Naive thymus-derived CD4-positive, alpha-beta T cell (primary cell): ENCODE measurements at regions not wholly inside any gene's neighbourhood (a gene's known extent, or its start where the extent isn't known, plus 50 kb on each side); places are given as distances from the start of the nearest gene placed in this dataset.

Experiments used
- ATAC-seq: fragments of 150-1000 bp; cut with Tn5 transposase; 2 replicates; pipeline ENCODE4 v1.10.0; 2021; ENCODE audit warnings: mild to moderate bottlenecking, moderate library complexity
- CTCF ChIA-PET: fragments of 350-600 bp; sonication (Branson Sonifier 250); formaldehyde crosslinking; loops from one replicate; lab custom pipeline; 2021; ENCODE audit warnings: antibody characterized with exemption; lab: Charles Lee
- POLR2A ChIA-PET: fragments of 350-600 bp; sonication (Branson Sonifier 250); formaldehyde crosslinking; loops from one replicate; lab custom pipeline; 2021; ENCODE audit warnings: antibody characterized with exemption, inconsistent platforms; lab: Charles Lee
- DNase-seq, 9 donors: peaks; one replicate each; pipeline versions ENCODE4 v3.0.0 to v3.0.0-alpha.2; 2020 to 2022; ENCODE audit warnings: mixed read lengths in 1 of 9
- H3K27ac ChIP-seq: one replicate; pipeline ENCODE4 v1.7.0; 2013; ENCODE audit warnings: mild to moderate bottlenecking, low read depth, low read length, moderate library complexity
- H3K27me3 ChIP-seq, 2 donors: one replicate each; pipeline ENCODE4 v1.7.0; 2013; ENCODE audit warnings: low read length in 2 of 2, mild to moderate bottlenecking in 2 of 2, moderate library complexity in 2 of 2; ENCODE audit not compliant: control insufficient read depth in 2 of 2, insufficient read depth in 2 of 2
- H3K36me3 ChIP-seq, 3 experiments: 1 replicate in 2 of 3; 2 replicates in 1 of 3; pipeline ENCODE4 v1.7.0; 2013; ENCODE audit warnings: low read length in 3 of 3, mild to moderate bottlenecking in 3 of 3, moderate library complexity in 1 of 3; ENCODE audit not compliant: insufficient read depth in 3 of 3, control insufficient read depth in 2 of 3
- H3K4me1 ChIP-seq, 2 donors: one replicate each; pipeline ENCODE4 v1.7.0; 2013; ENCODE audit warnings: low read length in 2 of 2, mild to moderate bottlenecking in 2 of 2, moderate library complexity in 1 of 2; ENCODE audit not compliant: control insufficient read depth in 2 of 2, insufficient read depth in 2 of 2
- H3K4me3 ChIP-seq: 2 replicates; pipeline ENCODE4 v1.7.0; 2013; ENCODE audit warnings: mild to moderate bottlenecking, low read length
- H3K9me3 ChIP-seq, 3 experiments: 1 replicate in 2 of 3; 2 replicates in 1 of 3; pipeline ENCODE4 v1.7.0; 2013; ENCODE audit warnings: low read length in 3 of 3; ENCODE audit not compliant: control insufficient read depth in 2 of 3
- H3K27ac Mint-ChIP-seq, 9 donors: one replicate each; pipeline ENCODE4 v1.8.0; 2020 to 2022; ENCODE audit warnings: mixed read lengths in 9 of 9, mild to moderate bottlenecking in 8 of 9, moderate library complexity in 5 of 9, inconsistent platforms in 2 of 9
- H3K27me3 Mint-ChIP-seq, 5 donors: one replicate each; pipeline ENCODE4 v1.8.0; 2021 to 2022; ENCODE audit warnings: mixed read lengths in 5 of 5, mild to moderate bottlenecking in 1 of 5
- H3K36me3 Mint-ChIP-seq, 5 donors: one replicate each; pipeline ENCODE4 v1.8.0; 2020 to 2022; ENCODE audit warnings: mixed read lengths in 5 of 5, mild to moderate bottlenecking in 3 of 5, inconsistent platforms in 1 of 5
- H3K4me1 Mint-ChIP-seq, 7 donors: one replicate each; pipeline ENCODE4 v1.8.0; 2020 to 2022; ENCODE audit warnings: mixed read lengths in 7 of 7, mild to moderate bottlenecking in 3 of 7, inconsistent platforms in 1 of 7
- H3K4me3 Mint-ChIP-seq, 10 donors: one replicate each; pipeline ENCODE4 v1.8.0; 2020 to 2022; ENCODE audit warnings: mild to moderate bottlenecking in 10 of 10, mixed read lengths in 10 of 10, moderate library complexity in 6 of 10, inconsistent platforms in 2 of 10
- H3K9me3 Mint-ChIP-seq, 11 donors: one replicate each; pipeline ENCODE4 v1.8.0; 2020 to 2022; ENCODE audit warnings: mixed read lengths in 11 of 11, mild to moderate bottlenecking in 4 of 11, inconsistent platforms in 1 of 11, moderate library complexity in 1 of 11
- intact Hi-C, 2 donors: fragments of 100-400 bp; cut with micrococcal nuclease; formaldehyde crosslinking; loops; one replicate each; pipeline ENCODE4 v1.15.1; 2023

DNA sequence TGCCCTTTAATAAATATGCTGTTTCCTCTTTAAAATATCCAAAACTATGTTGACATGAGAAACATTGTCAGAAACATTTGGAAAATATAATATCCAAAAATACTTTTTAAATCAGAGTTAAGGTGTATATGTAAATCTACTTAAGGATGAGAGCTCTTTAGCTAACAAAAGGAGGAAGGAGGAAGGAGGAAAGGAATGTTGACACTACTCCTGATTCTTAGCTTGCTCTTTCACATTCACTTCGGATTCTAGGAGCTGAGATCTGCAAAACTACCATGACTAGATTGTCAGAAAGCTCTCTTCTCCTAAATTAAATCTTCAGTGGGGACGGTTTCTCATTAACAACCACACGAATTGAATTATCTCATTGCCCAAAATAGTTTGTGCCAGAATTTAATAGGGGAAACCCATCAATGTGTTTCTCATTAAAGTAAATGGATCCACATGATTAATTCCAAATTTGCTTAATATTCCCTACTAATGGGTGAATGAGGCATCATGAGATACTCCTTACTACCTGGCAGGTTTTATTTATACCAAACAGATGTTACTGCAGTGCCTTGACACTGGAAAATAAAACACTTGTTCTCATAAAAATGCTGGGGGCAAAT lies 509.1 kb downstream of the MBD2 start:
- ChIA-PET CTCF (no interaction called here), POLR2A (no interaction called here)
- no peak overlapping the region for H3K27ac ChIP-seq
- no peaks in the 10 kb centered on the region for H3K27me3 ChIP-seq
- ATAC-seq (no peak), DNase-seq (no peak)
- Mint-ChIP-seq H3K36me3 (no peaks in the 10 kb centered on the region), H3K27ac (no peak overlapping the region), H3K9me3 (peaks cover 0 to 6% (median 0%) of the 10 kb centered on the region in 11 donors), H3K4me1 (no peaks in the 10 kb centered on the region), H3K27me3 (no peaks in the 10 kb centered on the region), H3K4me3 (no peak overlapping the region)
- no peaks in the 10 kb centered on the region for H3K4me1 ChIP-seq
- H3K4me3 ChIP-seq = no peak overlapping the region
- no peaks in the 10 kb centered on the region for H3K9me3 ChIP-seq
- intact Hi-C loops = no loop called here
- H3K36me3 ChIP-seq = no peaks in the 10 kb centered on the region

DNA sequence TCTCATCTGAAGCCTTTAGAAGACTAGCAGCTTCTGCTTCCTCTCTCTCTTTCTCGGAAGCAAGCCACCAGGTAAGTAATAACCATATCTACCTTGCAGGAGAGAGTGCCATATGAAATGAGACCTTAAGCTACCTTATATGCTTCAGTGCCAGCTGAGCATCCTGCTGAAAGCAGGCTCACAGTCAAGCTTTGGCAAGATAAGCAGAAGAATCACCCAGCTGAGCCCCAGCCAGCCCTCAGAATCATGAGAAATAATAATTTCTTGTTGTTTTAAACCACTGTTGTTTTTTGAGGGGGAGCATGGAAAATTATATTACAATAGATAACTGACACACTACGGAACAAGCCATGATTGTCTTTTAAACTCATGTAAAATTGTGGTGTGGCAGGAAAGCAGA lies 514.4 kb downstream of the MBD2 start:
- ATAC-seq (no peak), DNase-seq (no peak)
- Mint-ChIP-seq H3K4me3 (no peak overlapping the region), H3K27me3 (no peaks in the 10 kb centered on the region), H3K27ac (no peak overlapping the region), H3K36me3 (no peaks in the 10 kb centered on the region), H3K4me1 (no peaks in the 10 kb centered on the region), H3K9me3 (peaks cover 0 to 3% (median 0%) of the 10 kb centered on the region in 11 donors)
- Histone ChIP-seq H3K27me3 (no peaks in the 10 kb centered on the region), H3K9me3 (no peaks in the 10 kb centered on the region), H3K4me1 (no peaks in the 10 kb centered on the region), H3K36me3 (no peaks in the 10 kb centered on the region), H3K27ac (no peak overlapping the region), H3K4me3 (no peak overlapping the region)
- ChIA-PET POLR2A (no interaction called here), CTCF (no interaction called here)
- intact Hi-C loops = no loop called here

DNA sequence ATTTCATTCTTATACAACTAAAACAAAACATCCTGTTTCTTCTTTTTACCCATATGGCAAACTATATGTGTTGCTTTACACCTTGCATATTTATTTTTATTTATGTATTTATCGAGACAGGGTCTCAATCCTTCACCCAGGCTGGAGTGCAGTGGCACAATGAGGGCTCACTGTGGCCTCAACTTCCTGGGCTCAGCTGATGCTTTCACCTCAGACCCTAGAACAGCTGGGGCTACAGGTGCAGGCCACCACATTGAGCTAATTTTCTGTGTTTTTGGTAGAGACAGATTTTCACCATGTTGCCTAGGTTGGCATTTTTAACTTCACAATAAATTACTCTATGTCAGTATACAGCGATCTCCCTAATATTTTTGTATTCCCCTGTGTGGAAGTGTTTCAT lies 522.0 kb downstream of the MBD2 start:
- H3K4me3 Mint-ChIP-seq = no peak overlapping the region
- POLR2A ChIA-PET = no interaction called here
- no peak overlapping the region for H3K4me3 ChIP-seq
- intact Hi-C loops = no loop called here
- no peaks in the 10 kb centered on the region for H3K4me1 ChIP-seq
- CTCF ChIA-PET = interaction anchor here (0.6 kb wide), 1 partner anchor 9 kb away, joined by 3 read pairs; no protein-coding TSS in a partner anchor
- H3K27ac ChIP-seq = no peak overlapping the region
- ATAC-seq = no peak
- no peaks in the 10 kb centered on the region for H3K9me3 ChIP-seq
- no peaks in the 10 kb centered on the region for H3K27me3 ChIP-seq
- no peak for DNase-seq
- no peaks in the 10 kb centered on the region for H3K4me1 Mint-ChIP-seq
- no peak overlapping the region for H3K27ac Mint-ChIP-seq
- H3K36me3 ChIP-seq = no peaks in the 10 kb centered on the region
- peaks cover 0 to 7% (median 0%) of the 10 kb centered on the region in 11 donors for H3K9me3 Mint-ChIP-seq
- no peaks in the 10 kb centered on the region for H3K27me3 Mint-ChIP-seq
- no peaks in the 10 kb centered on the region for H3K36me3 Mint-ChIP-seq

DNA sequence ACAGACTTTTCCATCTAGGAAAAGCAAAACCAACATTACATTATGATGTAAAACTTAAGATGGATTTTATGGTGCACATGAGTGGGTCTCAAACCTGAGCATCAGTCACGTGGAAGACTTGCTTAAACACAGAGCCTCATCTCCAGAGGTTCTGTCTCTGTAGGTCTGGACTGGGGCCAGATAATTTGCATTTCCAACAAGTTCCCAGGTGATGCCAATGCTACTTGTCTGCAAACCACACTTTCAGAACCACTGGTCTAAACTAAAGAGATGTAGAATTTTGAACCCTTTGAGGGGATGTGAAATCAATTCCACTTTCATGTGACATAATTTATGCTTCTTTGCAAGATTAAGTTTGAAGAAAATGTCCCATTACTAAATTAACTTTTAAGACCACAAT lies 522.8 kb downstream of the MBD2 start:
- no peaks in the 10 kb centered on the region for H3K36me3 ChIP-seq
- no peak overlapping the region for H3K27ac Mint-ChIP-seq
- DNase-seq (no peak), ATAC-seq (no peak)
- CTCF ChIA-PET = no interaction called here
- no peak overlapping the region for H3K4me3 Mint-ChIP-seq
- no peaks in the 10 kb centered on the region for H3K4me1 ChIP-seq
- H3K4me3 ChIP-seq = no peak overlapping the region
- H3K27me3 ChIP-seq = no peaks in the 10 kb centered on the region
- H3K36me3 Mint-ChIP-seq = no peaks in the 10 kb centered on the region
- peaks cover 0 to 7% (median 0%) of the 10 kb centered on the region in 11 donors for H3K9me3 Mint-ChIP-seq
- H3K4me1 Mint-ChIP-seq = no peaks in the 10 kb centered on the region
- no peak overlapping the region for H3K27ac ChIP-seq
- peaks cover 0 to under 1% (median 0%) of the 10 kb centered on the region in 5 donors for H3K27me3 Mint-ChIP-seq
- POLR2A ChIA-PET = no interaction called here
- intact Hi-C loops = no loop called here
- no peaks in the 10 kb centered on the region for H3K9me3 ChIP-seq

DNA sequence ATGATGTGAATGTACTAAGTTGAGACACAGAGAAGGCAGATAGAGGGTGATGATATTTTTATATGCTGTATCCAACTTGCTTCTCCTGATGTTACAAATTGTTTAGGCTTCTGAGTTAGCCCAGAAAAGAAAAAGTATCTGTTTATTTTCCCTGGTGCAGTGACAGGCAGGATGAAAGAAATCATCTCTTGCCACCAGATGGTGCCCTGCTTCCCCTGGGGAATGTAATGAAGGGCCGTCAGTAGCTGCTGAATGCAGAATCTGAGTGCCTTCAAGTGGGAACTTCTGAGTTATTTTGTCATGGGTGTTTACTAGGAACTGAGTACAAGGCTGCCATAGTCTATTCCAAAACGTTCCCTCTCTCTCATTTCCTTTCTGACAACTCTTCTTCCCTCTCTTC lies 525.6 kb downstream of the MBD2 start:
- H3K27me3 ChIP-seq = no peaks in the 10 kb centered on the region
- no peak overlapping the region for H3K4me3 Mint-ChIP-seq
- no peak for DNase-seq
- no peaks in the 10 kb centered on the region for H3K4me1 ChIP-seq
- H3K9me3 ChIP-seq = peaks cover 0 to 3% (median 0%) of the 10 kb centered on the region in 3 experiments
- ATAC-seq = no peak
- H3K27ac Mint-ChIP-seq = no peak overlapping the region
- H3K27me3 Mint-ChIP-seq = peaks cover 0 to 6% (median 0%) of the 10 kb centered on the region in 5 donors
- ChIA-PET POLR2A (no interaction called here), CTCF (no interaction called here)
- no peak overlapping the region for H3K4me3 ChIP-seq
- H3K9me3 Mint-ChIP-seq = peaks cover 0 to 10% (median 1%) of the 10 kb centered on the region in 11 donors
- no peaks in the 10 kb centered on the region for H3K4me1 Mint-ChIP-seq
- H3K36me3 Mint-ChIP-seq = no peaks in the 10 kb centered on the region
- intact Hi-C loops = loop anchor here in 1 of 2 donors (2.0 kb wide), 1 partner anchor 420 kb away; no protein-coding TSS in a partner anchor
- no peak overlapping the region for H3K27ac ChIP-seq
- H3K36me3 ChIP-seq = no peaks in the 10 kb centered on the region

DNA sequence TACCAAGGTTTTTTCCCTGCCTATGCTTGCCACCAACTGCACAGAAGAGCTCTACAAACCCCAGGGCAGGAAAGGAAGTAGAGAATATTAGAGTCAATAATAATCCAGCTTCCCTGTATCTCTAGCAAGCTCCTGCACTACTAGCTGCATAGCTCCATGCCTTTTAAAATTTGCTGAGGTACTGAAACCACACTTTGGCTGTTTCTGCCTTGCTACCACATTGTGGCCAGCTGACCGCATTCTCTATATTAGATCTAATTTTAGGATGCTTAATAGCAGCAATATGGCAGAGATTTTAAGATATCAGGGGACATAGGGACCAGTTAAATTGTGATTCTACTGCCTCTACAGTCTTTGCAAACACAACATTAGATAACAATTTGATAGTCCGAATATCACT lies 534.6 kb downstream of the MBD2 start:
- H3K9me3 ChIP-seq = peaks cover 0 to 6% (median 0%) of the 10 kb centered on the region in 3 experiments
- intact Hi-C loops = no loop called here
- Mint-ChIP-seq H3K9me3 (peaks cover 0 to 7% (median 0%) of the 10 kb centered on the region in 11 donors), H3K4me1 (no peaks in the 10 kb centered on the region), H3K36me3 (no peaks in the 10 kb centered on the region), H3K27me3 (no peaks in the 10 kb centered on the region), H3K4me3 (no peak overlapping the region), H3K27ac (no peak overlapping the region)
- no peak overlapping the region for H3K27ac ChIP-seq
- no peak for DNase-seq
- no peak overlapping the region for H3K4me3 ChIP-seq
- H3K27me3 ChIP-seq = no peaks in the 10 kb centered on the region
- ChIA-PET CTCF (no interaction called here), POLR2A (no interaction called here)
- no peaks in the 10 kb centered on the region for H3K4me1 ChIP-seq
- H3K36me3 ChIP-seq = no peaks in the 10 kb centered on the region
- ATAC-seq = no peak

DNA sequence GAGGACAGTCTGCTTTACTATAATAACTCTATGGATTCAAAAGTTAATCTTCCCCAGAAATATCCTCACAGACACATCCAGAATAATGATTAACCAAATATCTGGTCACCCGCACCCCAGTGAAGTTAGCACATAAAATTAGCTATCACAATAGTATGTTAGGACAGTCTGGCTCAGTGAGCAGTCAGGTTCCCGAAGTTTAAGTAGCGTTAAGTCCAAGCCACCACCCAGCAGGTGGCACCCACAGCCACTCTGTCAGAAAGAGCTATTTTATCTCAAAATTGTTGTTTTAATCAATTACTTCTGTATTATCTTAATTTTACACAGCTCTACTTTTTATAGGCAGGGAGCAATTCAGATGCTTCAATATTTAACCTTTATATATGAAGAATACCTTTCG lies 537.5 kb downstream of the MBD2 start:
- H3K9me3 Mint-ChIP-seq = peaks cover 0 to 14% (median 3%) of the 10 kb centered on the region in 11 donors
- H3K27me3 Mint-ChIP-seq = no peaks in the 10 kb centered on the region
- Histone ChIP-seq H3K9me3 (no peaks in the 10 kb centered on the region), H3K27ac (no peak overlapping the region), H3K36me3 (no peaks in the 10 kb centered on the region), H3K4me1 (no peaks in the 10 kb centered on the region), H3K4me3 (no peak overlapping the region), H3K27me3 (no peaks in the 10 kb centered on the region)
- no peak for DNase-seq
- H3K27ac Mint-ChIP-seq = no peak overlapping the region
- no peaks in the 10 kb centered on the region for H3K36me3 Mint-ChIP-seq
- ATAC-seq = no peak
- H3K4me3 Mint-ChIP-seq = no peak overlapping the region
- no peaks in the 10 kb centered on the region for H3K4me1 Mint-ChIP-seq
- ChIA-PET CTCF (no interaction called here), POLR2A (no interaction called here)
- intact Hi-C loops = no loop called here
